KBM-7 (cell line): ENCODE measurements at regions not wholly inside any gene's neighbourhood (a gene's known extent, or its start where the extent isn't known, plus 50 kb on each side); places are given as distances from the start of the nearest gene placed in this dataset.
"Not testable (repeated sequence)": the region's sequence is repeated elsewhere in the genome, so short reads cannot be mapped to it uniquely, and the experiment has no call there.

ENCODE experiments used
- DNase-seq: peaks from one replicate; pipeline ENCODE4 v3.0.0-alpha.2; 2015
- in situ Hi-C: fragments of 300-500 bp; cut with MboI; formaldehyde crosslinking; loops from 2 replicates; pipeline ENCODE4 v1.14.3; 2020; ENCODE audit warnings: low sequenced_read_pairs, low pct_unique_long_range_greater_than_20kb, mixed read lengths

GRCh38 chr10:65231148-65231547 lies 1694.7 kb upstream of the LRRTM3 start:
- no peak for DNase-seq
- in situ Hi-C loops, result no loop called here

GRCh38 chr10:65234261-65234660 lies 1691.6 kb upstream of the LRRTM3 start:
- DNase-seq, result no peak
- in situ Hi-C loops, result no loop called here

- in situ Hi-C loops, result no loop called here
- DNase-seq, result no peak
Observed at GRCh38 chr10:65235266-65235665, 1690.6 kb upstream of the LRRTM3 start.

GRCh38 chr10:65235846-65236245 lies 1690.0 kb upstream of the LRRTM3 start:
- DNase-seq, result no peak
- in situ Hi-C loops, result no loop called here

GRCh38 chr10:65265451-65265954 lies 1660.3 kb upstream of the LRRTM3 start:
- in situ Hi-C loops, result no loop called here
- no peak for DNase-seq

- DNase-seq, in situ Hi-C loops: not testable (repeated sequence)
Observed at GRCh38 chr10:65269551-65269950, 1656.3 kb upstream of the LRRTM3 start.

GRCh38 chr10:65270969-65271368 lies 1654.9 kb upstream of the LRRTM3 start:
- in situ Hi-C loops, result no loop called here
- no peak for DNase-seq

- no peak for DNase-seq
- in situ Hi-C loops, result no loop called here
Observed at GRCh38 chr10:65273115-65273514, 1652.7 kb upstream of the LRRTM3 start.

GRCh38 chr10:65275296-65275695 lies 1650.5 kb upstream of the LRRTM3 start:
- no peak for DNase-seq
- in situ Hi-C loops, result no loop called here

GRCh38 chr10:65284495-65285041 lies 1641.3 kb upstream of the LRRTM3 start:
- in situ Hi-C loops, result no loop called here
- no peak for DNase-seq

- in situ Hi-C loops, DNase-seq: not testable (repeated sequence)
Observed at GRCh38 chr10:65285726-65286125, 1640.1 kb upstream of the LRRTM3 start.

- in situ Hi-C loops, result no loop called here
- no peak for DNase-seq
Observed at GRCh38 chr10:65291286-65291685, 1634.5 kb upstream of the LRRTM3 start.

- DNase-seq, result no peak
- in situ Hi-C loops, result no loop called here
Observed at GRCh38 chr10:65292551-65292950, 1633.3 kb upstream of the LRRTM3 start.

GRCh38 chr10:65294329-65294728 lies 1631.5 kb upstream of the LRRTM3 start:
- in situ Hi-C loops, result no loop called here

GRCh38 chr10:65301181-65301580 lies 1624.7 kb upstream of the LRRTM3 start:
- in situ Hi-C loops, result no loop called here
- DNase-seq, result no peak

More at GRCh38 chr10:65294329-65294728, 1631.5 kb upstream of the LRRTM3 start:
- DNase-seq, result peak; percentile 23

- in situ Hi-C loops, result no loop called here
- no peak for DNase-seq
Observed at GRCh38 chr10:65306201-65306600, 1619.6 kb upstream of the LRRTM3 start.

- in situ Hi-C loops, result no loop called here
- no peak for DNase-seq
Observed at GRCh38 chr10:65312876-65313275, 1613.0 kb upstream of the LRRTM3 start.

GRCh38 chr10:65313406-65313805 lies 1612.4 kb upstream of the LRRTM3 start:
- in situ Hi-C loops, result no loop called here
- no peak for DNase-seq

- DNase-seq, result no peak
- in situ Hi-C loops, result no loop called here
Observed at GRCh38 chr10:65314253-65314652, 1611.6 kb upstream of the LRRTM3 start.

GRCh38 chr10:65319493-65319892 lies 1606.3 kb upstream of the LRRTM3 start:
- in situ Hi-C loops, result no loop called here
- DNase-seq, result no peak

- in situ Hi-C loops, result no loop called here
- DNase-seq, result no peak
Observed at GRCh38 chr10:65320236-65321026, 1605.4 kb upstream of the LRRTM3 start.
